A172 (cell line): ENCODE measurements at regions not wholly inside any gene's neighbourhood (a gene's known extent, or its start where the extent isn't known, plus 50 kb on each side); places are given as distances from the start of the nearest gene placed in this dataset.
"Not testable (repeated sequence)": the region's sequence is repeated elsewhere in the genome, so short reads cannot be mapped to it uniquely, and the experiment has no call there.

Source experiments
- DNase-seq: peaks from one replicate; pipeline ENCODE4 v3.0.0-alpha.2; 2015; ENCODE audit warnings: low spot score

DNA sequence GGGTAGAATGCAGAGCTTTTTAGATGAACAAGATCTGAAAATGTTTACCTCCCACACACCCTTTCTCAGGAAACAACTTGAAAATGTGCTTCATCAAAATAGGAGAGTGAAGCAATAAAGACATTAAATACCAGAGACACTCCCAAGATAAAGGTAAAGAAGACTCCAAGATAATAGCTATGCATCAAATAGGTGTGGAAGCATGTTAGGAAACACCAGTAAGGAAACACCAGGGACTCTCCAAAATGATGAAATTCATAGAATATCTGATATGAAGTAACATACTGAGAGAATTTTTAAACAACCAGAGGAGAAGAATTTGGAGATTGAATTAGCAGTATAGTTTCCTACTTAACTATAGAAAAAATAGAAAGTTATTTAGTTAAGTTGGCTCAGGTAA, 57.0 kb downstream of the OR10A6 start:
- no peak for DNase-seq

DNA sequence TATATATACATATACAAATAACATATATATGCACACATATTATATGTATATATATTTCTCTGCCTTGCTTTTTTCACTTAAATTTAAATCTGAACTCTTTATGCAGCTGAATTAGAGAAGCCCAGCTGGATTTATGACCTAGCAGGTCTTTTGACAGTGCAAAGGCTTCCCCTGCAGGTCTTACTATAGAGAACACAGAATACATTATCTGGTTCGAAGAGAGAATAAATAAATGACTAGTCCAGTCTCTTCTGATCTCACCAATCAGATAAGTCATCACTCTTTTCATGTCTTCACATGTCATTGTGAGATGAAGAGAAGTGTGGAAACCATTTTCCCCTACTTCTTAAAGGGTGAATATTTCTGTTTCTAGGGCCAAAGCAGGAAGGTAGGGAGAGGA, 58.2 kb downstream of the OR10A6 start:
- no peak for DNase-seq

DNA sequence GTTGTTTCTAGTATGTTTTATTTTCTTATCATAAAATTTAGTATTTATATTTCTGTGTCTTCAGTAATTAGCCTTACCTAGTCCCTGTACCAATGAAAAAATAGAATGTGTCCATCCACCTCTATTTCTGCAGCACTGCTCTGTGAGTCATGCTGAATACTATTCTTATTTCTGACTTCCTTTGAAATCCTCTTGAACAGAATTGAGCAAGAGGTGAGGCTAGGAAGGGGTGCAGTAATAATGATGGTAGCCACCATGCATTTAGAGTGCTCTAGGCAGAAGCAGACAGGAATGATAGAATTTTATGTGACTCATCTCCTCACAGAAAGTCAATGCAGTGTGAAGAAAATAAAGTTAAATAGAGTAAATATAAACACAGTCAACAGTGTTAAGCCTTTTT, 60.0 kb downstream of the OR10A6 start:
- DNase-seq = no peak

- peak; percentile 12 for DNase-seq
Observed at GRCh38 chr11:7869467-7869866, 61.6 kb downstream of the OR10A6 start.

- DNase-seq = not testable (repeated sequence)
Observed at GRCh38 chr11:7861292-7861691, 64.5 kb upstream of the OR5P2 start.

DNA sequence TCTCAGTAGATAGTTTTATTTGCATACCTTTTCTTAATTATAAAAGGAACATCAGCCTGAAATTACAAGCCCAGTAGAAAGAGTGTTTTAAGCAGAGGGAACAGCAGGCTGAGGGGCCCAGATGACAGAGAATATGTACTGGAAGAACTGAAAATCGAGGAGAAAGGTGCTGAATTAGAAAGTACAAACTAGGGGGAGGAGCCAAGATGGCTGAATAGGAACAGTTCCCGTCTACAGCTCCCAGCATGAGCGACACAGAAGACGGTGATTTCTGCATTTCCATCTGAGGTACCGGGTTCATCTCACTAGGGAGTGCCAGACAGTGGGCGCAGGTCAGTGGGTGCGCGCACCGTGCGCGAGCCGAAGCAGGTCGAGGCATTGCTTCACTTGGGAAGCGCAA, 64.1 kb upstream of the OR5P2 start:
- DNase-seq = not testable (repeated sequence)

GRCh38 chr11:7858006-7858405, 61.3 kb upstream of the OR5P2 start:
- no peak for DNase-seq

DNA sequence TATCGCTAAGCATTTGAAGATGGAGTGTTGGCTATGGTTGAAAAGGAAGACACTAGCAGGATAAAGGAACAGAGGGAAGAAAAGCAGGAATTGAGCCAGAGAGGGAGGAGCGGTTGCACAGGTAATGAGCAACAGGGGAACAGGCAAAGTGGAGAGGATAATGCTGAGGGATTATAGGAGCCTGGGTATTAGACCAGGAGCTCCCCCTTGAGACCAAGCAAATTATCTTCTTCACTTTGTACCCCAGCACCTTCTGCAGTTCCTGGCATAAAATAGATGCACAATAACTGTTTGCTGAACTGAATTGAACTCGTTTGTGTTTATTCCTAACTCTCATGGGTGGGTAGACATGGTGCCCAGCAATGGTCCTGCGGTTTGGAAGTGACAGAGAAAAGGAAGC, 54.6 kb upstream of the OR5P2 start:
- peak; percentile 10 for DNase-seq

DNA sequence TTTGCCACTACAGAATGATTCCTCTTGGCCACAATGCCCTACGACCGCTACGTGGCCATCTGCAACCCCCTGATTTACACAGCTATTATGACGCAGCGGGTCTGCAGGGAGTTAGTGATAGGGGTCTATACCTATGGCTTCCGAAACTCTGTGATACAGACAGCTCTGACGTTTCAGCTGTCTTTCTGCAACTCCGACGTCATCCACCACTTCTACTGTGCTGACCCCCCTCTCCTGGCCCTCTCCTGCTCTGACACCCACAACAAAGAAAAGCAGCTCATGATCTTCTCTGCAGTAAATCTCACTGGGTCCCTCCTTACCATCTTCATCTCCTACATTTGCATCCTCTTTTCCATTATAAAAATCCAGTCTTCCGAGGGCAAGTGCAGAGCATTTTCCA, 52.3 kb upstream of the OR5P2 start:
- no peak for DNase-seq
